ENCODE measurements at regions not wholly inside any gene's neighbourhood (a gene's known extent, or its start where the extent isn't known, plus 50 kb on each side); places are given as distances from the start of the nearest gene placed in this dataset.

DNA sequence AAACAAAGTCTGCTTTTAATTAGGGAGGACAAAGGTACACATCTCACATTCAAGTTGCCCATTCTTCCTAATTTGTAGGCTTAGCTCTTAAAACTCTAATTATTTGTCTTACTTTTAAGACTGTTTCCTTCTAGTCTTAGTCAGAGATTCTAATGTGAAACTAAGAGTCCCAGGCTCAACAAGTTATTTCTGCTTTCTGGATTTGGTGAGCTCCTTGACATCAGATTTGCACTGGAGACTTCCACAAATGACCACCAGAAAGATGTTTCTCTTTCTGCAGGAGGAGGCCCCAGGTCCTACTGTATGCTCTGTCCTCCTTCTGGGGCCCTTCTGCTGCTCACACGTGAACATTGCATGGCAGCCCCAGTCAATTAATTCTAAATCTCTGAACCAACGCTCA, 194.2 kb upstream of the JUN start:
- no peak for DNase-seq

DNA sequence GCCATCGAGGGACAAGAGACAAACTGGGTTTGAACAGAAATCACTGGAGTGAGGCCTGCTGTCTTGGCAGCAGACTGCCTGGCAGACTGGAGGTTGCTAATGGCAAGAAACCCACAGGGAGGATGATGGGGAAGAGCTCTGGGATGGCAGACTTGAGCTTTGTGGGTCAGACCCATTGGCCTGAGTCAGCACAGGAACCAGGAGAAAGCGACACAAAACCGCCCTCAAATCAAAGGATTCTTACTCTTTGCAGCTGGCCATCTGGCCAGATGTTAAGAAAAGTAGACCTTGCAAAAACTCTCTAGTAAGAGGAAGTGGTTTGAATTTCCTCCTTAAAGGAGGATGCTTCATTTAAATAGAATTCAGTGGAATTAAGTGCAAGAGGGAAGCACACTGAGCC, 195.2 kb upstream of the JUN start:
- DNase-seq = no peak

DNA sequence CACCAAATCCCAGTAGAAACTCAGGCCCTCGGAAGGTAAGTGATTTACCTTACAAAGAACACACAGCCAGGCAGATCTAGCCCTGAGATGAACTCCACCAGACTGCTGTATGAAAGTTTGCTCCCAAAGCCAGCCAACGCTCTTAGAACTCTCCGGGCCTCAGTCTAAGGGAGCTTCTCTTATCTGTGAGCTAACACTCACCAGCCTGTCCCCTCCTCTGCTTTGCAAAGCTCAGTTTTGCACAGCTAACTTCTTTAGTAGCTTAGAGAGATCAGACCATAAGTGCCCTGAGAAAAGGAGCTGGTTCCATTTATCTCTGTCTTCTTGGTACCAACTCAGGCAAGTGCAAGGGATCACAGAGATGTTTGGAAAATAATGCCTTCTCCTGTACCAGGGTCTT, 195.8 kb upstream of the JUN start:
- no peak for DNase-seq

DNA sequence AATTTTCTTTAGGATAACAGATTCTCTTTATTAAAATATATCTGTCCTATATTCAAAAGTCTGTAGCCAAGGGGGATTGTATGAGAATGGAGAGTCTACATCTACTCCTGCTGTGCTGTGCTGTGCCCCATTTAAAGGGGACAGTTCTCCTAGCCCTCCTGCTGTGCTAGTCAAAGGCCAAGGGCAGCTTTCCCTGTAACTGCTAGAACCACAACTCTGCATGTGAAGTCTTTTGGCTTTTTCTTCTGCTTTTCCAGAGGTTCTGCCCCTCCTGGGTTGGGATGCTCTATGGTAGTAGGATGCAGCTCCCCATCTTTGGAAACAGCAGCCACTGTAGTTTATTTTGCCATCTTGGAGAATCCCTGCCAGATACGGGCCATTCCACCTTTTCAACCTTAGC, 197.5 kb upstream of the JUN start:
- no peak for DNase-seq

DNA sequence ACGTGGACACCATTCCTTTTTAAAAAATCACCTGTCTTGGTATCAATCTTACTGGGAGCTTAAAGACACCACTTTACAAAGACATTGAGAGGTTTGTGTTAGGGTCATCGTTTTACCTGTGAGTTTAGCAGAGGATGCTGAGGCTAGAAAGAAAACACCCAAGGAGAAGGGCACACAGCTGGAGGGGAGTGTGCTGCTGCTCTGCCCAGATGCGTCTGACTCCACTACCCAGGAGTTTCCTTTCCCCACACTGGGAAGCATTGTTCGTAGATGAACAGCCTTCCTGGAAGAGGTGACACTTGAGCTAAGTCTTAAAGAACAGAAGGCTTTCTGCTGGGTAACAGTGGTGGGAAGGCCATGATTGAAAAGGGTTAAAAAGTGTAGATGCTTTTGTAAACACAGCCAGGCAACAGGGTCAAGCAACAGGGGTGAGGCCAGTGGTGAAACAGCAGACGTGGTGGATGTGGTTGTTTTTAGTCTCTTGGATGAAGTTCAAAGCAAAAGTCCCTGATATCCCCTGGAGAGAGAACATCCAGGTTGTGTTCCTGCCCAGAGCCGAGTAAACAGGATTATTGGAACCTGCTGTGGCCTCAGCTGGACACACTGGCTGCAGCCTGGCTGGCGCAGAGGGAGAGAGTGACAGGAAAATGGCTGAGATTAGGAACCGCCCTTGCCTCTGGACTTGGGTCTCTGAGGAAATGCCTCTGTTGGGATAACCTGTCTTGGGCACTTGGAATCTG, 198.6 kb upstream of the JUN start:
- DNase-seq = no peak

DNA sequence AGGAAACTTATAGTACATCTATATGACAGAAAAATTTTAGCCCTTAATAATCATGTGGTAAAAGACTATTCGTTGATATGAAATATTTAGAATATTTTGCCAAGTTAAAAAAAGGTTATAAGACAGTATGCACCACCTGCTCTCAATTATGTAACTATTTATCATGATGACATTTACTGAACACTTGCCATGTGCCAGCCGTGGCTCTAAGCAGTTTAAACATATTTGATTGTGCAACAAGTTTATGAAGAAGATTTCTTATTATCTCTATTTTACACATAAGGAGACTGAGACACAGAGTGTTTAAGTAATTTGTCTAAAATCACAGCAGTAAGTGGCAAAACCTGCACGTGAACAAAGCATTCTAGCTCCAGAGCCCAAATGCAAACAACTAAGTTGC, 199.3 kb upstream of the JUN start:
- DNase-seq = no peak

DNA sequence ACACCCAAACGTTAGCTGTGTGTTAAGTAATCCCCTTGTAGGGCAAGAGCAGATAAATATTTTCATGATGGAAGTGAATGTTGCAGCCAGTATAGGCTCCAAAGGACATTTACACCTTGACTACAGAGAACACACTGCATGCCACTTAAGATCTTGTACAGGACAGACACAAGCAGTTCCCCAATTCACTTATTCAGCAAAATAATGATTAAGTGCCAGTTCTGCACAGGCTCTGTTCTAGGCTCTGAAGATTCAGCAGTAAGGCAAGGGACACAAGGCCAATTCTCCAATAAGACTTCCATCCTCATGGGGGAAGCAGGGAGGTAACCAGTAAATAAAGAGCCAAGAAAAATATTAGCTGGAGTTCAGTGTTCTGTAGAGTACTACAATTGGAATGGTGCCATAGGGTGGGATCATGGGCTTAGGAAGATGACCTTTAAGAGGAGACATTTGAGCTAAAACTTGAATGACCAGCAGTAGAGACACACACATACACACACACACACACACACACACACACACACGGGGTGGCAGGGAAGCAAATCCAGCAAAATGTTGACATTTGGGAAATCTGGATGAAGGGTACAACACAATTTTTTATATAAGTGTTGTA, 199.9 kb upstream of the JUN start:
- no peak for DNase-seq

DNA sequence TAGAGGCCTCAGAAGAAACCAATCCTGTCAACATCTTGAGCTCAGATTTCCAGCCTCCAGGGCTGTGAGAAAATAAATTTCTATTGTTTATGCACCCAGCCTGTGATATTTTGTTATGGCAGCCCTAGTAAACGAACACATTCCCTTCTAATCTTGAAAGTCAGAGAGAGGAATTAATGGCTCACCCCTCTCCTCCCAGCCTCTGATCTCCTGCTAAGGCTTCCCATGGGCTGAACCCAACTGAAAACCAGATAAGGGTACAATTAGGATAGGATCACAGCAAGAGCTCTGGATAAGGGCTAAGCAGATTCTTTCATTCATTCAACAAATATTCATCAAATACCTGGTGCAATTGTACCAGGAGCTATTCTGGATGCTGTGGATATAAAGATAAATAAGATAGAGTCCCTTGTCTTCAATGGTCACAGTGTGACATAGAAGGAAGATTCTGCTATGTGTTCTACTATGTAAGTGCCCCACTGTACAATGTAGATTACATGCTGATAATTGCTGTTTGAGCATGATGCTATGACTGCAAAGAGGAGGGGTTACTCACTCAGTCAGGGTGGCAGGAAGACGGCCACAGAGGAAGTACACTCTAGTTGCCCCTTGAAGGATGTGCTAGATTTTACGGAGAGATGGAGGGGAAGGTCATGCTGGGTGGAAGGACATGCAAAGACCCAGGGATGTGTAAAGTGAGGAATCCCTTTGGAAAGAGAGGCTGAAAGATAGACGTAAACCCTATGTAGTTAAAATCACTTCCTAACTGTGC, 203.3 kb upstream of the JUN start:
- no peak for DNase-seq

DNA sequence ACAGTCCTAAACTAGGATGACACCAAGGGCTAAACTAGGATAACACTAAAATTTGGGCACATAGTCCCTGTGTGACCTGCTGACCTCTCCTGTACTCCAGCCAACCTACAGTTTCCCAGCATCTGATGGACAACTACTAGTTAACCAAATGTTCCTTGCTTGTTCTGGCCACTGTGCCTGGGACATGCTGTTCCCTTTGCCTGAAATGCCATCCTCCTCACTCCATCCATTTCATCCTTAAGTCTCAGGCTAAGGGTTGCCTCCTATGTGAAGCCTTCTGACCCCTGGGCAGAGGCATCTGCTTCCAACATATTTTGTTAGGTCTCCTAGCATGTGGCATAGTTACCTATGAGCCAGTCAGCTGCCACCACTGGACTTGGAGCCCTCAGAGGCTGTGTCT, 204.9 kb upstream of the JUN start:
- no peak for DNase-seq

DNA sequence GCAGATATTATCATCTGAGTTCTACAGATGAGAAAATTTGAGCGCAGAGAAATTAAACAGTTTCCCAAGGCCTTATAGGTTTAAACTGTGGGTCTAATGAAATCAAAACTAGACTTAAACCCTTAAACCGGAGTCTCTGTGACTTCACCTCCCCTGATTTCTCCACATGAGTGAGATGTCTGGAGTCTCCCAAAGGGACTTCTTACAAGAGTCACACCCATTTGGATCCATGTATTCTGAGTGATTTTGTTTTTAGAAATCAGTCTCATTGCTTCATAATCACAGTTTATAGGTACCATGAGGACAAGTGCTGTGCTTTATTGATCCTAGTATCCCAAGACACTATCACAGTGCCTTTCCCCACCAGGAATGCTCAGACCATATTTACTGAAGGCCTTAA, 206.0 kb upstream of the JUN start:
- DNase-seq = no peak

DNA sequence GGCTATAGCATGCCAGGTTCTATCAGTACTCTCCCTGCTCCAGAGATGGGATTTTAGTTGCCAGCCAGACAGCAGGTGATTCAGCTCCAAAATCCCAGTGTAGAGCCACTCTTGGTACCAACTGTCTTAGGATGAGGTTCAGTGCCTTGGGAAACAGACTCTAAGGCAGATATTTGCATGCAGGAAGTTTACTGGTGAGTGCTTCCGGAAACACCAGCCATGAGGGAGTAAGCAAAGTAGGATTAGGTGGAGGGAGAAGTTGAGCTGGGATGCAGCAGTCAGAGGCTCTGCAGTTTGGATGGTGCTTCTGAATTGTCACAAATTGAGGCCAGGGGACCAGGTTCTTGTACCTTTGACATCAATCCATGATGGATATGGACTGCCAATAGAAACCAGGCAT, 207.5 kb upstream of the JUN start:
- no peak for DNase-seq

DNA sequence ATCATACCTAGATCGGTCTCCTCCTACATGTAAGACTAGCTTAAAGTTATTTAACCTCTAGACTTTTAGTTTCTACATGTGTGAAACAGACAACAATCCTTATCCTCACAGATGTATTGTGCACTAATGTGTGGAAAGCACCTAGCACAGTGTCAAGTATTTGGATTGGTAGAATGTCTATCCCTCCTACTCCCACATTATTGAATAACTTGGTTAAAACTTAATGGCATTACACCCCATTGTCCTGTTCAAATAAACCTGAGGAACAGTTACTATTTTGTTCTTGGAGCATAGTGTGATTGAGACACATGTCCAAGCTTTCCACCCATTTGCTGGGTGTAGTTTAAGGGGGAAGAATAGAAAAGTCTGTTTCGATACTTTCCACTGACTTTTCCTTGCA, 208.8 kb upstream of the JUN start:
- no peak for DNase-seq

DNA sequence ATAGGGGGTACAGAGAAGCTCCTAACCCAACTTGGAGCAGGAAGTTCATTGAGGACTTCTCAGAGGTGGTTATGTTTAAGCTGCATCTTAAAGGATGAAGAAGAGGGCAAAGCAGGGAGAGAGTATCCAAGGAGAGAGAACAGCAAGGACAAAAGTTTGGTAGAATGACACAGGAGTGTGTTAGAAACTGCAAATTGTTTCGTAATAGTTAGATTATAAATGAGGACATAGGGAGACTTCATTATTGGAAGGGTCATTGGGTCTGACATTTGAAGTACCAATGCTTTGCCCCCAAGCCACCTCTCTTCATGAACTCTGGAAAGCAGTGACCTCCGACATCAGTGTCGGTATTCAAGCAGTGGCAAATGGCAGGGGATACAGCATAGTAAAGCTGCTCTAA, 209.6 kb upstream of the JUN start:
- DNase-seq = no peak

DNA sequence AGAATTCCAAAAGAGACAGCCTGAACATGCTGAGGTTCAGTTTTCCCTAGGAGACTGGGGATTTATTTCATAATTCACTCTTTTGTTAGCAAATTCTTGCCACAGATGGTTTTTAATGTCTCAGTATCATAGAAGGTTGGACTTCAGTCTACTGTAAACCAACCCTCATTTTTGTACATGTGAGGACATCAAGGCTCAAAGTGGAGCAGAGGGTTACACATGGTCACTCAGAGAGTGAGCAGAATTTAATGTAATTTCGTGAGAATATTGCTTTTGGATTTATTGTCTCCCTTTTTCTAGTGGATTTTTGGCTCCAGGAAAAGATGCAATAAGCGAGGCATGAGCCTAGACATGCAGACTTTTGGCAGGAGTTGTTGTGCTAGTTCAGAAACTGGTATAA, 210.8 kb upstream of the JUN start:
- no peak for DNase-seq

DNA sequence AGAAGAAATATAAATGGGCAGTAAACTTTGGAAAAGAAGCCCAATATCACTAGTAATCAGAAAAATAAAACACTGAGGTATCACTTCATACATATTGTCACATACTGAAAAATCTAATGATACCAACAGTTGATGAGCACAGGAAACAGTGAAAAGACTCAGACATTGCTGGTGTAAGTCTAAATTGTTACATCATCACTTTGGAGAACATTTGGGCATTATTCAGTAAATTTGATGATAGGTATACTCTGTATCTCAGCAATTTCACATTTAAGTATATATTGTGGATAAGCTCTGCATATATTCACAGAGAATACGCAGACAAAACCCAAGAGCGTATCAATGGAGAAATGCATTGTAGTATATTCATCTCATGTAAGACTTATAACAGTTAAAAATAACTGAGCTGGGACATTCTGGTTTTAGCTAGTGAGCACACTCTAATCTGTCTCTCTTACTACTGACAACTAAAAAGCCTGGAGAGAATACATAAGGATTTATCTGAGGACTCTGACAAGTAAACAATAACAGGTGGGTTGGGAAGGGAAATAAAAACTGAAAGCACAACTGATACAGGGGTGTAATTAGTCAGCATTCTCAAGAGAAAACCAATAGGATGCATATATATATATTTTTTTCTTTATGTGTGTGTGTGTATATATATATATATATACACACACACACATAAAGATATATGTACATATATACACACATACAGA, 212.7 kb upstream of the JUN start:
- no peak for DNase-seq

DNA sequence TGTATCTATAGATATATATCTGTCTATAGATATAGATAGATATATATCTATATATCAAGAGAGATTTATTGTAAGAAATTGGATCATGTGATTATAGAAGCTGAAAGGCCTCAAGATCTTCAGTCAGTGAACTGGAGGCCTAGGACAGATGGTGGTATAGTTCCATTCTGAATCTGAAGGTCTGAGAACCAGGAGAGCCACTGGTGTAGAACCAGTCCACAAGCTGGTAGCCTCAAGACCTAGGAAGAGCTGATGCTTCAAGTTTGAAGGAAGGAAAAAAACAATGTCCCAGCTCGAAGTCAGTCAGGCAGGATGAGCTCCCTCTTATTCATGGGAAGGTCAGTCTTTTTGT, 213.2 kb upstream of the JUN start:
- no peak for DNase-seq

DNA sequence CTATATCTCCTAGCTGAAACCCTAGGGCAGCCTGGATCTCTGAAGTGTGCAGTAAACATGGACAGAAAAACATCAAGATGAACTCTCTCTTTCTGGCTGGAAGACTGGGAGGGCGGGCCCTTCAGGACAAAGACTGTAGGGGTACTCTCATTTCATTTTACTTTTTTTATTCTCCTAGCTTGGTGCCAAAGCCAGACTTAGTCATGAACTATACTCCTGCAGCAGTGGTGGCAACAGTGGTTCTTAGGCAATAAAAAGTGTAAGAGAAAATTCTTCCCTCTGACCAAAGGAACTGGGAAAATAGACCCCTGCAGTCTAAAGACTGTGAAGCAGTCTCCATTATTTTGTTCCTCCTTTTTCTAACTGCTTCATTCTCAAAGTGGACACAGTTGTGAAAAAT, 213.8 kb upstream of the JUN start:
- no peak for DNase-seq

DNA sequence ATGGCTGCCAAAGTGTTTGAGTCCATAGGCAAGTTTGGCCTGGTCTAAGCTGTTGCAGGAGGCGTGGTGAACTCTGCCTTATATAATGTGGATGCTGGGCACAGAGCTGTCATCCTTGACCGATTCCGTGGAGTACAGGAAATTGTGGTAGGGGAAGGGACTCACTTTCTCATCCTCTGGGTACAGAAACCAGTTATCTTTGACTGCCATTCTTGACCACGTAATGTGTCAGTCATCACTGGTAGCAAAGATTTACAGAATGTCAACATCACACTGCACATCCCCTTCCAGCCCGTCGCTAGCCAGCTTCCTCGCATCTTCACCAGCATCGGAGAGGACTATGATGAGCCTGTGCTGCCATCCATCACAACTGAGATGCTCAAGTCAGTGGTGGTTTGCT, 215.8 kb upstream of the JUN start:
- DNase-seq = no peak

DNA sequence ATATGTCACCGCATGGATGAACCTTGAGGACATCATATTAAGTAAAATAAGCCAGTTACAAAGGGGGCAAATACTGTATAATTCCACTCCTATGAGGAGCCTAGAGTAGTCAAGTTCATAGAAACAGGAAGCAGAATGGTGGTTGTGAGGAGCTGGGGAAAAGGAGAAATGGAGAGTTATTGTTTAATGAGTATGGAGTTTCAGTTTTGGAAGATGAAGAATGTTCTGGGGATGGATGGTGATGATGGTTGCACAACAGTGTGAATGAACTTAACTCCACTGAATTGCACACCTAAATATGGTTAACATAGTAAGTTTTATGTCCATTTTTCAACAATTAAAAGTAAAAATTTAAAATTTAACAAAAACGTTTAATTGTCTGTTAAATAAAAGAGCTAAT, 220.9 kb upstream of the JUN start:
- no peak for DNase-seq

DNA sequence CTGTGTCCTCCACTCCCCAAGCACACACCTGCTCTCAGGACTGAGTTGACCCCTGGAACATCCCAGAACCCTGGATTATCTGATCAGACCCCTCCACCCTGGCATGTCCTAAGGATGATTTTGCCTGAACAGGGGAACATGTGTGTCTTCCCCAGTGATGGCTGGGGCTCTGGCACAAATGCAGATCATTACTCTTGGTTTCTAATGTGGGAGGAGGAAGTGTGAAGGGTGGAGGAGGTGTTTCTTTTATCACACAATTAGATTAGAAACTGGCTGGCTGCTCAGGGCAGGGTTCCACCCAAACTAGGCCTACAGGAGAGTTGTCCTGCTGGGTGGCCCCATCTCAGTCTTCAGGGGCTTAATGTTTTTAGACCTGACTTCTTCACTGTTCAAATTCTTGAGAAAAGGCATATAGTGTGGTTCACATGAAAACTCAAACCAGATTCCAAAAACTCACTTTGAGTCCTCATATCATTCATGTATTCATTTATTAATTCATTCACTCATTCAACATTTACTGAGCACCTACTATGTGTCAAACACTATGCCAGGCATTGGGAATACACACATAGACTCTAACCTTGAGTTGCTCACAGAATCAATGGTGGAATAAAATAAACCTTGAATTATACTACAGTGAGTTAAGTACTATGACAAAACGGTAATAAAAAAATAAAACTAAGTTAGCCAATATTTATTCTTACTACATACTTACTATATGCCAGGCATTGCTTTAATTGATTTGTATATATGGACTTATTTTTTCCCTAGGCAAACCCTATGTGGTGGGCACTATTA, 221.8 kb upstream of the JUN start:
- DNase-seq = no peak

DNA sequence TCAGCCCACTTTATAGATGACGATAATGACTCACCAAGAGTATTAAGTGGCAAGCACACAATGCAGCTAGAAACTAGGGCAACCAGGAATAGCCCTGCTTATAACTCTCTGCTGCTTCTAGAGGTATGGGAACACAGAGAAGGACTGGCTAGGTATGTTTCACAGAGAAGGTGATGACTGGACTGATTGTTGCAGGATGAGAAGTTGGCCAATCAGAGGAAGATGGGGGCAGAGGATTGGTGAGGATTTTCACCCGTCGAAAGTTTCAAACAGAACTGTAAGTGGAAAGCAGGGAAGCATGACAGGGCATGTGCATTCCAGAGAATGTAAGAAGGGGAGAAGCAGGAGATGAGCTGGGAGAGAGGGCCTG, 222.4 kb upstream of the JUN start:
- DNase-seq = no peak

DNA sequence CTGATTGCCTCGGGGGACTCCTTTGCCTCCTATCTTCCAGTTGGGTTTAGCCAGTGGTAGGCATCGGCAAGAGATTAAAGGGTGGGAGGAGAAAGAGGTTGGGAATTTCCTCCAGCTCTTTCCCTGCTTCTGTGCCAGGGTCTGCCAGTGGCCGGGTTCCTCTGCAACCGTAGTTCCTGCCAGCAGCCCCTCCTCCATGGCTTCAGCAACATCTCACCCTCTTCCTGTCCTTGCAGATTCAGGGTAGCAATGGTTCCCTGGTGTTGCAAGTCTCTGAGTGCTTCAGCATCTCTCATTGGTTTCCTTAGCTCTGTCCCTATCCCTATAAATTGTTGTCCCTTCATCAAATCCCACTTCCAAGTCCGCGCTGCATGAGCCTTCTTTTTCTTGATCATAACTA, 223.1 kb upstream of the JUN start:
- DNase-seq = no peak

DNA sequence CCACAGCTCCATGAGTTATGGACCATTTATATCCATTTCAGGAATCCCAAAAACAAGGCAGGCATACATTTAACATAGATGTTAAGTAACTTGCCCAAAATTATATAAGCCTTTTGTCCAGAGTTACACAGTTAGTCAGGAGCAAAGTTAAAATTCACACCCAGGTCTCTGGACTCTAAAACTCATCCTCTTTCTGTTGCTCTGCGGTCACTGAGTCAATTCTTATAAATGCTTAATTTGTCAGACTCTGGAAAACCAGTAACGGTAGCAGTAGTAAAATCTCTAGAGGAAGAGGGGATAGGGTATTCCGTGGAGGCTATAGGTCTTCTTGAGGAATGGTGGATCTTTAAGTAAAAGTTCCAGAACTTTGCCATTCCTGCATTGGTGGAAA, 223.6 kb upstream of the JUN start:
- no peak for DNase-seq
